HG02763 (cell line): ENCODE measurements at regions not wholly inside any gene's neighbourhood (a gene's known extent, or its start where the extent isn't known, plus 50 kb on each side); places are given as distances from the start of the nearest gene placed in this dataset.

Source experiments
- ATAC-seq: cut with Tn5 transposase; IDR thresholded peaks from one replicate; pipeline ENCODE4 v1.9.1; 2021; ENCODE audit warnings: mild to moderate bottlenecking, moderate library complexity; ENCODE audit not compliant: unreplicated experiment

GRCh38 chr6:41470331-41471063, 75.7 kb upstream of the FOXP4 start:
- ATAC-seq, result no peak

- no peak for ATAC-seq
These were observed 74.9 kb upstream of the FOXP4 start for GRCh38 chr6:41471064-41471895.

GRCh38 chr6:41474213-41474933, 71.8 kb upstream of the FOXP4 start:
- no peak for ATAC-seq

GRCh38 chr6:41475164-41475563, 71.0 kb upstream of the FOXP4 start:
- no peak for ATAC-seq

GRCh38 chr6:41475737-41476357, 70.3 kb upstream of the FOXP4 start:
- no peak for ATAC-seq

GRCh38 chr6:41476401-41476800, 69.8 kb upstream of the FOXP4 start:
- ATAC-seq, result no peak

GRCh38 chr6:41477572-41477971, 68.6 kb upstream of the FOXP4 start:
- ATAC-seq, result no peak

- no peak for ATAC-seq
These were observed 62.2 kb upstream of the FOXP4 start for GRCh38 chr6:41483943-41484342.

- ATAC-seq, result no peak
These were observed 58.2 kb upstream of the FOXP4 start for GRCh38 chr6:41487860-41488432.

- no peak for ATAC-seq
These were observed 57.6 kb upstream of the FOXP4 start for GRCh38 chr6:41488433-41489119.

- ATAC-seq, result no peak
These were observed 56.9 kb upstream of the FOXP4 start for GRCh38 chr6:41489120-41489851.

- ATAC-seq, result no peak
These were observed 53.8 kb upstream of the FOXP4 start for GRCh38 chr6:41492261-41492891.

GRCh38 chr6:41494212-41495110, 51.7 kb upstream of the FOXP4 start:
- ATAC-seq, result no peak
